Gastroesophageal sphincter (tissue), 4 donors: ENCODE measurements at regions not wholly inside any gene's neighbourhood (a gene's known extent, or its start where the extent isn't known, plus 50 kb on each side); places are given as distances from the start of the nearest gene placed in this dataset.

Experiments
- ATAC-seq: fragments of 150-250 bp; one replicate; pipeline ENCODE4 v1.9.1; 2016; ENCODE audit warnings: mild to moderate bottlenecking, moderate library complexity
- H3K27ac ChIP-seq, 4 donors: fragments of 200-600 bp; sonication (generic) in 3 of 4; 1 replicate in 3 of 4; 2 replicates in 1 of 4; pipeline ENCODE4 v1.5.1; 2016 to 2019
- H3K27me3 ChIP-seq: fragments of 200-600 bp; sonication (generic); one replicate; pipeline ENCODE4 v1.5.1; 2019
- H3K36me3 ChIP-seq, 2 donors: fragments of 200-600 bp; sonication (generic); one replicate each; pipeline ENCODE4 v1.5.1; 2019; ENCODE audit warnings: control low read depth in 1 of 2
- H3K4me1 ChIP-seq, 3 donors: fragments of 200-600 bp; sonication (generic); 1 replicate in 2 of 3; 2 replicates in 1 of 3; pipeline ENCODE4 v1.5.1; 2016 to 2019; ENCODE audit warnings: control low read depth in 2 of 3
- H3K4me3 ChIP-seq, 2 donors: fragments of 200-600 bp; sonication (generic); one replicate each; pipeline ENCODE4 v1.5.1; 2019; ENCODE audit warnings: mild to moderate bottlenecking in 1 of 2, moderate library complexity in 1 of 2
- H3K9me3 ChIP-seq, 3 donors: fragments of 200-600 bp; sonication (generic); one replicate each; pipeline ENCODE4 v1.5.1; 2017 to 2019; ENCODE audit warnings: control low read depth in 2 of 3
- CTCF ChIP-seq, 4 experiments: fragments of 200-600 bp in 2 of 4; fragments of 450-650 bp in 2 of 4; sonication (generic) in 1 of 4; IDR thresholded peaks; one replicate each; pipeline ENCODE4 v1.5.1; 2017 to 2019; ENCODE audit warnings: antibody characterized with exemption in 4 of 4, mild to moderate bottlenecking in 2 of 4, moderate library complexity in 2 of 4
- EP300 ChIP-seq: sonication (generic); formaldehyde crosslinking; IDR thresholded peaks from one replicate; pipeline ENCODE4 v1.6.1; 2017; ENCODE audit warnings: antibody characterized with exemption, mild to moderate bottlenecking
- POLR2A ChIP-seq, 2 donors: fragments of 450-650 bp; IDR thresholded peaks; one replicate each; pipeline ENCODE4 v1.6.1; 2017; ENCODE audit warnings: antibody characterized with exemption in 2 of 2, mild to moderate bottlenecking in 2 of 2, moderate library complexity in 1 of 2
- POLR2AphosphoS5 ChIP-seq: sonication (generic); formaldehyde crosslinking; IDR thresholded peaks from one replicate; pipeline ENCODE4 v1.6.1; 2017; ENCODE audit warnings: antibody characterized with exemption
- WGBS, 2 donors: methylation state at CpG; one replicate each; pipeline ENCODE4 v1.1.5; 2018; ENCODE audit warnings: low coverage in 1 of 2; 5-methylcytosine and 5-hydroxymethylcytosine counted together

- Histone ChIP-seq H3K27ac (peak overlapping the region in 3 of 4 donors; percentile 70 to 79 (median 75)), H3K36me3 (no peaks in the 10 kb centered on the region), H3K4me3 (no peak overlapping the region), H3K9me3 (peaks cover 0 to 5% (median 0%) of the 10 kb centered on the region in 3 donors), H3K4me1 (peaks cover 0 to 18% (median 5%) of the 10 kb centered on the region in 3 donors), H3K27me3 (no peaks in the 10 kb centered on the region)
- ATAC-seq, result no peak
- TF ChIP-seq POLR2AphosphoS5 (no peak), CTCF (IDR thresholded peaks at IDR 0.05) (no peak), EP300 (no peak), POLR2A (IDR thresholded peaks at IDR 0.05) (no peak)
- 32 to 43% methylated on average over 4 of the region's 4 CpGs for WGBS, 2 donors
Observed at GRCh38 chr15:95304947-95305400, 1025.5 kb upstream of the NR2F2 start.

GRCh38 chr15:95307115-95307514 is 1023.4 kb upstream of the NR2F2 start:
- Histone ChIP-seq H3K4me1 (peaks cover 0 to 18% (median 5%) of the 10 kb centered on the region in 3 donors), H3K9me3 (no peaks in the 10 kb centered on the region), H3K36me3 (no peaks in the 10 kb centered on the region), H3K4me3 (no peak overlapping the region), H3K27me3 (no peaks in the 10 kb centered on the region), H3K27ac (no peak overlapping the region)
- TF ChIP-seq EP300 (no peak), POLR2AphosphoS5 (no peak), POLR2A (IDR thresholded peaks at IDR 0.05) (no peak), CTCF (IDR thresholded peaks at IDR 0.05) (no peak)
- no peak for ATAC-seq
- WGBS, 2 donors, result 97% methylated on average over 3 to 4 of the region's 4 CpGs

- 84 to 97% methylated on average over 4 of the region's 4 CpGs for WGBS, 2 donors
- TF ChIP-seq EP300, result no peak
- TF ChIP-seq POLR2A (IDR thresholded peaks at IDR 0.05), result no peak
- no peak for TF ChIP-seq POLR2AphosphoS5
- no peak for TF ChIP-seq CTCF (IDR thresholded peaks at IDR 0.05)
- Histone ChIP-seq H3K27me3 (no peaks in the 10 kb centered on the region), H3K9me3 (no peaks in the 10 kb centered on the region), H3K36me3 (no peaks in the 10 kb centered on the region), H3K4me3 (no peak overlapping the region), H3K27ac (no peak overlapping the region), H3K4me1 (no peaks in the 10 kb centered on the region)
- ATAC-seq, result no peak
Observed at GRCh38 chr15:95319242-95319641, 1011.3 kb upstream of the NR2F2 start.

- H3K27ac ChIP-seq, result peak overlapping the region in 2 of 4 donors; percentile 19 to 79
Observed at GRCh38 chr15:95323796-95324195, 1006.7 kb upstream of the NR2F2 start.

More at GRCh38 chr15:95323796-95324195, 1006.7 kb upstream of the NR2F2 start:
- 64 to 87% methylated on average over 7 of the region's 7 CpGs for WGBS, 2 donors
- H3K4me3 ChIP-seq, result no peak overlapping the region
- no peaks in the 10 kb centered on the region for H3K9me3 ChIP-seq
- TF ChIP-seq CTCF (IDR thresholded peaks at IDR 0.05), result no peak
- no peak for TF ChIP-seq EP300
- TF ChIP-seq POLR2AphosphoS5, result no peak
- TF ChIP-seq POLR2A (IDR thresholded peaks at IDR 0.05), result no peak
- ATAC-seq, result no peak
- peaks cover 15% of the 10 kb centered on the region for H3K27me3 ChIP-seq
- H3K36me3 ChIP-seq, result no peaks in the 10 kb centered on the region
- H3K4me1 ChIP-seq, result peaks cover 0 to 10% (median 0%) of the 10 kb centered on the region in 3 donors
